Fibroblast of the aortic adventitia (primary cell): ENCODE measurements at regions not wholly inside any gene's neighbourhood (a gene's known extent, or its start where the extent isn't known, plus 50 kb on each side); places are given as distances from the start of the nearest gene placed in this dataset.

Experiments used
- DNase-seq: peaks from one replicate; pipeline ENCODE4 v3.0.0-alpha.2; 2010; ENCODE audit warnings: low read depth
- H3K4me3 ChIP-seq: 2 replicates; pipeline ENCODE4 v1.5.1; 2011; ENCODE audit warnings: low read depth, mild to moderate bottlenecking, control low read depth, low read length, moderate library complexity
- CTCF ChIP-seq: IDR thresholded peaks from 2 replicates; pipeline ENCODE4 v1.5.1; 2011; ENCODE audit warnings: mild to moderate bottlenecking, low read length, control low read depth, inconsistent platforms; ENCODE audit not compliant: insufficient read depth

GRCh38 chr5:83889971-83890745 is 169.5 kb upstream of the HAPLN1 start:
- TF ChIP-seq CTCF: no peak
- H3K4me3 ChIP-seq: no peak overlapping the region
- no peak for DNase-seq

GRCh38 chr5:83877911-83878706 is 157.5 kb upstream of the HAPLN1 start:
- peak; percentile 72 for DNase-seq
- no peak for TF ChIP-seq CTCF

GRCh38 chr5:83871533-83872395 is 151.1 kb upstream of the HAPLN1 start:
- no peak for DNase-seq

More at GRCh38 chr5:83877911-83878706, 157.5 kb upstream of the HAPLN1 start:
- no peak overlapping the region for H3K4me3 ChIP-seq

GRCh38 chr5:83866181-83866580 is 145.5 kb upstream of the HAPLN1 start:
- H3K4me3 ChIP-seq: no peak overlapping the region
- TF ChIP-seq CTCF: no peak
- DNase-seq: peak; percentile 26

More at GRCh38 chr5:83871533-83872395, 151.1 kb upstream of the HAPLN1 start:
- no peak for TF ChIP-seq CTCF
- H3K4me3 ChIP-seq: no peak overlapping the region

- H3K4me3 ChIP-seq: no peak overlapping the region
- TF ChIP-seq CTCF: no peak
- peak; percentile 2 for DNase-seq
These were observed 144.9 kb upstream of the HAPLN1 start for GRCh38 chr5:83865579-83865978.

- H3K4me3 ChIP-seq: no peak overlapping the region
- DNase-seq: no peak
- TF ChIP-seq CTCF: no peak
These were observed 144.0 kb upstream of the HAPLN1 start for GRCh38 chr5:83864652-83865051.
